ENCODE measurements at regions not wholly inside any gene's neighbourhood (a gene's known extent, or its start where the extent isn't known, plus 50 kb on each side); places are given as distances from the start of the nearest gene placed in this dataset.
"Not testable (repeated sequence)": the region's sequence is repeated elsewhere in the genome, so short reads cannot be mapped to it uniquely, and the experiment has no call there.

- no peak for DNase-seq (ENCODE audit: low read depth)
Measured at GRCh38 chr18:67455890-67456501, 60.5 kb downstream of the DSEL start.

- DNase-seq (ENCODE audit: low read depth), result no peak
Measured at GRCh38 chr18:67453901-67454300, 62.6 kb downstream of the DSEL start.

GRCh38 chr18:67451960-67452359, 64.6 kb downstream of the DSEL start:
- no peak for DNase-seq (ENCODE audit: low read depth)

- DNase-seq (ENCODE audit: low read depth), result not testable (repeated sequence)
Measured at GRCh38 chr18:67451101-67451500, 65.4 kb downstream of the DSEL start.

GRCh38 chr18:67433971-67434370, 82.5 kb downstream of the DSEL start:
- DNase-seq (ENCODE audit: low read depth), result no peak

GRCh38 chr18:67432806-67433205, 83.7 kb downstream of the DSEL start:
- DNase-seq (ENCODE audit: low read depth), result no peak

- no peak for DNase-seq (ENCODE audit: low read depth)
Measured at GRCh38 chr18:67428805-67429204, 87.7 kb downstream of the DSEL start.

- DNase-seq (ENCODE audit: low read depth), result no peak
Measured at GRCh38 chr18:67428158-67428557, 88.4 kb downstream of the DSEL start.

GRCh38 chr18:67426486-67426885, 90.0 kb downstream of the DSEL start:
- DNase-seq (ENCODE audit: low read depth), result no peak

- peak; percentile 95 for DNase-seq (ENCODE audit: low read depth)
Measured at GRCh38 chr18:67425672-67426071, 90.8 kb downstream of the DSEL start.

GRCh38 chr18:67421651-67422050, 94.9 kb downstream of the DSEL start:
- no peak for DNase-seq (ENCODE audit: low read depth)

- DNase-seq (ENCODE audit: low read depth), result no peak
Measured at GRCh38 chr18:67417864-67418523, 98.5 kb downstream of the DSEL start.

GRCh38 chr18:67411116-67411515, 105.4 kb downstream of the DSEL start:
- no peak for DNase-seq (ENCODE audit: low read depth)

GRCh38 chr18:67410075-67411070, 106.1 kb downstream of the DSEL start:
- DNase-seq (ENCODE audit: low read depth), result no peak

GRCh38 chr18:67408240-67408639, 108.3 kb downstream of the DSEL start:
- DNase-seq (ENCODE audit: low read depth), result no peak

GRCh38 chr18:67406714-67407113, 109.8 kb downstream of the DSEL start:
- DNase-seq (ENCODE audit: low read depth), result no peak

- DNase-seq (ENCODE audit: low read depth), result peak; percentile 77
Measured at GRCh38 chr18:67402543-67402942, 114.0 kb downstream of the DSEL start.

GRCh38 chr18:67400502-67401117, 115.9 kb downstream of the DSEL start:
- no peak for DNase-seq (ENCODE audit: low read depth)

GRCh38 chr18:67386032-67386431, 130.5 kb downstream of the DSEL start:
- no peak for DNase-seq (ENCODE audit: low read depth)

- DNase-seq (ENCODE audit: low read depth), result no peak
Measured at GRCh38 chr18:67385455-67385854, 131.1 kb downstream of the DSEL start.

- DNase-seq (ENCODE audit: low read depth), result not testable (repeated sequence)
Measured at GRCh38 chr18:67384057-67384456, 132.5 kb downstream of the DSEL start.

- no peak for DNase-seq (ENCODE audit: low read depth)
Measured at GRCh38 chr18:67381608-67382150, 134.8 kb downstream of the DSEL start.

All from non-pigmented ciliary epithelial cell (primary cell).